ENCODE measurements at regions not wholly inside any gene's neighbourhood (a gene's known extent, or its start where the extent isn't known, plus 50 kb on each side); places are given as distances from the start of the nearest gene placed in this dataset.

GRCh38 chr17:36668824-36669223, 67.4 kb downstream of the MRM1 start:
- Histone ChIP-seq H3K36me3 (no peaks in the 10 kb centered on the region), H3K4me3 (no peak overlapping the region), H3K9me3 (no peaks in the 10 kb centered on the region), H3K27me3 (no peaks in the 10 kb centered on the region), H3K4me1 (ENCODE audit: insufficient read depth) (no peaks in the 10 kb centered on the region), H3K27ac (no peak overlapping the region)
- intact Hi-C loops (cut with DNase I) = no loop called here
- TF ChIP-seq CTCF (IDR thresholded peaks at IDR 0.05) (no peak), POLR2A (IDR thresholded peaks at IDR 0.05) (no peak), EP300 (IDR thresholded peaks at IDR 0.05) (no peak)
- 70 to 88% (median 76%) methylated on average over 1 of the region's 1 CpG for WGBS, 3 donors
- no peak for DNase-seq

- no peaks in the 10 kb centered on the region for H3K27me3 ChIP-seq
- intact Hi-C loops (cut with DNase I) = no loop called here
- no peaks in the 10 kb centered on the region for H3K4me1 ChIP-seq (ENCODE audit: insufficient read depth)
- H3K9me3 ChIP-seq = no peaks in the 10 kb centered on the region
- no peaks in the 10 kb centered on the region for H3K36me3 ChIP-seq
- 68 to 76% (median 70%) methylated on average over 3 of the region's 3 CpGs for whole genome bisulfite sequencing, 3 donors
- H3K27ac ChIP-seq = no peak overlapping the region
- no peak for TF ChIP-seq CTCF (IDR thresholded peaks at IDR 0.05)
- TF ChIP-seq EP300 (IDR thresholded peaks at IDR 0.05) = no peak
- TF ChIP-seq POLR2A (IDR thresholded peaks at IDR 0.05) = no peak
- no peak overlapping the region for H3K4me3 ChIP-seq
- DNase-seq = no peak
Measured at GRCh38 chr17:36671144-36671543, 69.8 kb downstream of the MRM1 start.

- no peak for TF ChIP-seq POLR2A (IDR thresholded peaks at IDR 0.05)
- no peak for TF ChIP-seq CTCF (IDR thresholded peaks at IDR 0.05)
- TF ChIP-seq EP300 (IDR thresholded peaks at IDR 0.05) = no peak
- WGBS, 3 donors = 75 to 83% (median 81%) methylated on average over 7 of the region's 7 CpGs
- no peak for DNase-seq
- Histone ChIP-seq H3K9me3 (no peaks in the 10 kb centered on the region), H3K27ac (no peak overlapping the region), H3K4me1 (ENCODE audit: insufficient read depth) (no peaks in the 10 kb centered on the region), H3K27me3 (no peaks in the 10 kb centered on the region), H3K36me3 (no peaks in the 10 kb centered on the region), H3K4me3 (no peak overlapping the region)
- intact Hi-C loops (cut with DNase I) = no loop called here
Measured at GRCh38 chr17:36672403-36672918, 71.1 kb downstream of the MRM1 start.

- no peaks in the 10 kb centered on the region for H3K4me1 ChIP-seq (ENCODE audit: insufficient read depth)
- 85 to 91% (median 90%) methylated on average over 5 of the region's 5 CpGs for WGBS, 3 donors
- intact Hi-C loops (cut with DNase I) = no loop called here
- no peak overlapping the region for H3K27ac ChIP-seq
- no peaks in the 10 kb centered on the region for H3K27me3 ChIP-seq
- no peaks in the 10 kb centered on the region for H3K36me3 ChIP-seq
- no peaks in the 10 kb centered on the region for H3K9me3 ChIP-seq
- DNase-seq = no peak
- H3K4me3 ChIP-seq = no peak overlapping the region
- TF ChIP-seq EP300 (IDR thresholded peaks at IDR 0.05) (no peak), POLR2A (IDR thresholded peaks at IDR 0.05) (no peak), CTCF (IDR thresholded peaks at IDR 0.05) (no peak)
Measured at GRCh38 chr17:36673068-36673467, 71.7 kb downstream of the MRM1 start.
